HG03103 (cell line): ENCODE measurements at regions not wholly inside any gene's neighbourhood (a gene's known extent, or its start where the extent isn't known, plus 50 kb on each side); places are given as distances from the start of the nearest gene placed in this dataset.

Experiments used
- ATAC-seq: cut with Tn5 transposase; IDR thresholded peaks from one replicate; pipeline ENCODE4 v1.9.1; 2021; ENCODE audit warnings: low read depth; ENCODE audit not compliant: unreplicated experiment

DNA sequence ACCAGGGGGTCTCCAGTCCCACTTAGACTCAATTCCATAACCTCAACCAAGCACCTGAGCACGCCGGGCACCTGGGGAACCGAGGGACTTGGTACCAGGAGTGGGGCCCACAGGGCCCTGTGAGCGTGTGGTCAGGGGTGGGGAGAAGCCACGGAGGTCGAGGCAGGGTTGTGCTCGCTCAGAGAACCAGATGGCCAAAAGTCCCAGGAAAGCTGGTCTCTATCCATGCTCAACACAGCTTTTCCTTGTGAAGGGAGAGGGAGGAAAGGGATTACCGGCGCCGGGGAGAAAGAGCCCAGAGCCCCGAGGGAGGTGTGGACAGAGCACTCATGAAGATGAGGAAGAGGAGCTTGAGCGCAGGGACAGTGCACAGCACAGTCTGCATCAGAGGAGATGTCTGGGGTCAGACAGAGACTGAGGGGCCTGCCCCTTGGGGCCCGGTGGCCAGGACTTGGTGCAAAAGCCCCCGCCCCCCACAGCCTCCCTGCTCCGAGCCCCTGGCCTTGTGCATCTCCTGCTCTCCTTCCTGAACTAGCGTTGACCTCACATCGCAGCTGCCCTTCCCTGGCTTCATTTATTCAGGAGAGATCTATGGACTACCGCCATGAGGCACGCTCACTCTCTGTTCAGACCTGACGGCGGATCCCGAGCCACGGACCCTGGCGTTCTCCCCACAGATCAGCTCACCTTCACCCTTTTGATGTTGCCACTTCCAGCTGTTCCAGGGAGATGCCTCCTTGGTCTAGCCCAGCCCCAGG lies 355.4 kb upstream of the TNRC6C start:
- ATAC-seq, result no peak

DNA sequence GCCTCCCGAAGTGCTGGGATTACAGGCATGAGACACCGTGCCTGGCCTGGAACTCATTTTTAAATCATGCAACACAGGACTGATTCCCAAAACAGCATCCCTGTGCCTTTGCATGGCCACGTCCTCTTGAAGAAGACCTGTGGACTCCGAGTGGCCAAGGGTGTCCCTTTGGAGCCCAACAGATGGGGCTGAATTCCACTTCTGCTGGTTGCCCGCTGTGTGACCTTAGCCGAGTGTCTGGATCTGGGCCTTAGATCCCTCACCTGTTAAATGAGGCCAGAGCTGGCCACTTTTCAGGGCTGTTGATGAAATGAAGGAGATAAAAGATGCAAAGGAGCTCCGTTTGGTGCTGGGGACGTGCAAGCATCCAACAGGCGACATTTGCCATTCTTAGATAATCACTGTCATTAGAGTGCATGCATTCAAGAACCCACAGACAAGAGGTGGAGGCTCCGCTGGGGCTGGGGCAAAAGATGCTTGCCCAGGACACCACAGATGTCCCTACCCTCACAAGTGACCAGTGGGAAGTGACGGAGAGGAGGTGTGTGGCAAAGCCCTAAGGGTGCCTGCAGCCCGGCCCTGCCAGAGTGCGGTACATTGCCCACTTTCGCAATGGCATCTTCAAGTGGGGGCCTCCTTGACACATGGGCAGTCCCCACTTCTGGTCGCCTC lies 354.1 kb upstream of the TNRC6C start:
- no peak for ATAC-seq

DNA sequence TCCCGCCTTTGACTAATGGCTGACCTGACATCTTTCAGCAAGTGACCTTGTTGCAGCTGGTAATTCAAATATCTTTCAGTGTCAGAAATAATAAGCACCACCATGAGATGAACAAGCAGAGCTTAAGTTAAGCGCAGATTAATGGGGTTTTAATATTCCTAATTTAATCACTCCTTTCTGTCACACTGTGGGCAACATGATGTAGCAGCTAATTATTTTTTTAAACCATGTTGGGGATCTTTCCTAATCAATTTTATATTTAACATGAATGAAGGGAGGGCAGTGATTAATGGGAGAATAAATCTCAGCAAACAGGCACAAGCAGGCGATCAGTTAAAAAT lies 353.6 kb upstream of the TNRC6C start:
- ATAC-seq, result no peak

DNA sequence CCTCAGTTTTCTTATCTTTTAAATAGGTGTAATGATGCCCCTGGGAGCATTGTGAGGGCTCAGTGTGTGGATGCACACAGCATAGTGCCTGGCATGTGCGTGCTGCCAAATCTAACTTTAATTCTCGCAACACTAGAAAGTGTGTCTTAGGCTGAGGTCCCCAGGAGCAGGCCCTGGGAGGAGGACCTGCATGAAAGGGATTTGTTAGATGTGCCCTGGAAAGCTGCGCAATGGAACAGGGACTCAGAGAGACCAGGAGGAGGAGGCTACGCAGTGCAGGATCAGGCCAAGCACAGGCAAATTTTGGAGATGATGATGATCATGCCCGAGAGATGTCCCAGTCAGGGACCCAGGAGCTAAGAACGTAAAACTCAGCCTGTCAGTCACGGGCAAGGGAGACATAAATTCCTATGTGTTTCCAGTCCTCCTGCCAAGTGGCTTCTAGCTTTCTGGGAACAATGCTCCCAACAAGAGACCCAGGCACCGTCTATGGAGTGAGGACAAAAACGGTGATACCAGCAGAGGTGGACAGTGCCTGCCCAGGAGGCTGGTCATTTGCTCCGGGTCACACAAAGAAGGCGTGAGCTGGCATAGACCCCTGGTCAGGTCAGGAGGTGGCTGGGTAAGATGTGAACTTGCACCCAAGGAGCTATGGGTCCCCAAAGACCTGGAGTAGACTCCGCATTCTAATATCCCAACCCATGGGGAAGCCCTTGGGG lies 352.2 kb upstream of the TNRC6C start:
- ATAC-seq, result no peak

DNA sequence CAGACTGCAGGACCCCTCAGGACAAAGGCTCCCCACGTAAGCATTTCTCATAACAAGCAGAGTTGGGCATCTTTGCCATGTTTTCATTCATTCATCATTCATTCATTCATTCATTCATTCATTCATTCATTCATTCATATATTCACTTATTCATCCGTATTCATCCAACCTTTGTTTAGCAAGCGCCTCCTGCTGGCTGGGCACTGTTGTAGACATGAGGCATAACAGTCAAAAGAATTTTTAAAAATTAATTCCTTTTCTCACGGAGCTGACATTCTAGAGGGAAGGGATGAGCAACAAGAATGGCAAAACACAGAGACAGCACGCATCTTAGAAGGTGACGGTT lies 351.7 kb upstream of the TNRC6C start:
- no peak for ATAC-seq

DNA sequence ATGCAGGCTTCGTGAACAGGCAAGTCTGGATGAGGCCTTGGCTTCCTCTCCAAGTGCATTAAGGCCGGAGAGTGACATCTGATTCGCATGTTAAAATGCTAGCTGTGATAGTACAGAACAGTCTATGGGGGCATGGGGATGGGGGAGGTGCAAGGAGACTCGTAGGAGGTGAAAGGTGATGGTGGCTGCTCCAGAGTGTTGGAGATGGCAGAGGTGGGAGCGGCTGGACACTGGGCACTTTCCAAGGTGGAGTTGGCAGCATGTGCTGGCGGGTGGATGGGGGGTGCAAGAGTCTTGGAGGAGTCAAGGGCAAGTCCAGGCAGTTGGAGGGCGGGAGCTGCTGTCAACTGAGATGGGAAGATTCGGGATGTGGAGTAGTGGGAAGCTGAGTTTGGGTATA lies 350.9 kb upstream of the TNRC6C start:
- no peak for ATAC-seq

DNA sequence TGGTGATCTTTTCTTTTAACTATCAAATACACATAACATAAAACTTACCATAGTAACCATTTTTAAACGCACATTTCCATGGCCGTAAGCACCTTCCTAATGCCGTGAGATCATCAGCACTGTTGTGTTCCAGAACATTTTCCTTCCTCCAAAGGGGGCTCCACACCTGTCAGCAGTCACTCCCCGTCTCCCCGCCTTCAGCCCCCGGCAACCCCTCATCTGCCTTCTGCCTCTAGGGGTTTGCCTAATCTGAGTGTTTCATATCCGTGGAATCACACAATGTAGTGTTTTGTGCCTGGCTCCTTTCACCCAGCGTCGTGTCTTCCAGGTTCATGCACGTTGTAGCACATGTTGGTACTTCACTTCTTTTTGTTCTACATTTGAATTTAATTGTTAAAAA lies 350.1 kb upstream of the TNRC6C start:
- no peak for ATAC-seq

DNA sequence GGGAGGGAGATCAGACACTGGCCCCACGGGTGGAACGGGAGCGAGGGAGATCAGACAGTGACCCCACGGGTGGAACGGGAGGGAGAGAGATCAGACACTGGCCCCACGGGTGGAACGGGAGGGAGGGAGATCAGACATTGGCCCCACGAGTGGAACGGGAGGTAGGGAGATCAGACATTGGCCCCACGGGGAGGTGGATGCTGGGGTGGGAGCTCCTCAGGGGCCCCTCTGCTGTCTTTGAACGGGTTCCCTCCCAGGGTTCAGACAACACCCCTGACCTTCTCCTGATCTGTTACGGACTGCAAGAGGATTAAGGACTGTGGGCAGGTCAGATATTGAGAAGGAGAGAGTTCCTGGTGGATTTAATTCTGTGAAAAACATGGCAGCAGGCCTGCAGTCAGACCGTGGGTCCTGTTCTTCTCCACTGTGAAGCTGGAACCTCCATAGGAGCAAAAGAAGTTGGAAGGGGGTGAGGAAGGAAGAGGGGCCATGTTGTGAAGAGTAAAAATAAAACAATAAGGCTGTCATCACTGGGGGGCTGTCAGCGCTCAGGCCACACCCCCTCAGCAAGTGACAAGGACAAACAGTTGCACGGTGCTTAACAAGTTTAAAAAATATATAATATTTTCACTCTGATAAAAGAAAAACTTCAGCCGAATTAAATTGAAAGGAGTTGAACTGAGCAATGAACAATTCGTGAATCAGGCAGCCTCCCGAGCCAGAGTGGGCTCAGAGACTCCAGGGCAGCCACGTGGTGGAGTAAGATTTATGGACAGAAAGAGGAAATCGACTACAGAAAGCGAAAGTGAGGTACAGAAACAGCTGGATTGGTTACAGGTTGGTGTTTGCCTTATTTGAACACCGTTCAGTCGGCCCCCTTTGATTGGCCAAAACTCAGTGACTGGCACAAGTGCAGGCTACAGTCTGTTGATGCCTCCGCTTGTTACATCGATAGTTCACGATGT lies 348.7 kb upstream of the TNRC6C start:
- no peak for ATAC-seq

DNA sequence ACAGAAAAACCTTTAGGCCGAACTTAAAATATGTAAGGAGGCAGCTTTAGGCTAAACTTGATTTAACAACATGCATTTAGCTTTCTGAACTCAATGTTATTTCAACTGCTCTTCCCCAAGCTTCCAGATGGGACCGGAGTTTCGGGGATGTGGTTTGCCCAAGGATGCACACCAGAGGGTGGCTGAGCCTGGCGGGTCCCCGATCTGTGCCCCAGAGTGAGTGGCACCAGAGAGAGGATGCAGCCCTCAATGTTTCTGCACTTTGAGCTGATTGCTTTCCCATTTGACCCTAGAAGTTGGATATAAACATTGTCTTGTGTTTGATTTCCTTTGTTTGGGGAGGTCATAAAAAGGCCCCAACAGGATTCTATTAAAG lies 348.0 kb upstream of the TNRC6C start:
- no peak for ATAC-seq

DNA sequence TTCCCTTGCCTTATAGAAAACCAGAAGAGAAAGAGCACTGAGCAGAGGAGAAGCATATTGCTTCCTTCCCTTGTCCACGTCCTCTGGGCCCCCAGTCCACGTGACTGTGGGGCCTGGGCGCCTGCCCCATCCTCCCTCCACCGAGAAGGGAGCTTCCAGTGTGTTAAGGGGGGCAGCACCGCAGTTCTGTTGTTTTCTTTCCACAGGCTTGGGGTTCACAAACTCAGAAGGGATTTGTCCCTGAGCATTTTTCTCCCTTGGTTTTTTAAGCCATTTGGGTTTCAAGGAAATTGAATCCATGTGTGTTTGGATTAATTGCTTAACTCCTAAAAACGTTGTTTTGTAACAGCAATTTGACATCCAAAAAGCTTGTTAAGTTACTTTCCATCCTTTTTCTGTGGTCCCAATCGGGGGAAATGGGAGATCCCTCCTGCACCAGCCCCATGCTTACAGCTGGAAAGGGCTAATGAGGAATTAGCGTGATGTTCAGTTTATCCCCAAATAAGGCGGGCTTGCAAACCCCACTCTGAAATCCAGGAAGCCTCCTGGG lies 347.5 kb upstream of the TNRC6C start:
- ATAC-seq, result no peak

DNA sequence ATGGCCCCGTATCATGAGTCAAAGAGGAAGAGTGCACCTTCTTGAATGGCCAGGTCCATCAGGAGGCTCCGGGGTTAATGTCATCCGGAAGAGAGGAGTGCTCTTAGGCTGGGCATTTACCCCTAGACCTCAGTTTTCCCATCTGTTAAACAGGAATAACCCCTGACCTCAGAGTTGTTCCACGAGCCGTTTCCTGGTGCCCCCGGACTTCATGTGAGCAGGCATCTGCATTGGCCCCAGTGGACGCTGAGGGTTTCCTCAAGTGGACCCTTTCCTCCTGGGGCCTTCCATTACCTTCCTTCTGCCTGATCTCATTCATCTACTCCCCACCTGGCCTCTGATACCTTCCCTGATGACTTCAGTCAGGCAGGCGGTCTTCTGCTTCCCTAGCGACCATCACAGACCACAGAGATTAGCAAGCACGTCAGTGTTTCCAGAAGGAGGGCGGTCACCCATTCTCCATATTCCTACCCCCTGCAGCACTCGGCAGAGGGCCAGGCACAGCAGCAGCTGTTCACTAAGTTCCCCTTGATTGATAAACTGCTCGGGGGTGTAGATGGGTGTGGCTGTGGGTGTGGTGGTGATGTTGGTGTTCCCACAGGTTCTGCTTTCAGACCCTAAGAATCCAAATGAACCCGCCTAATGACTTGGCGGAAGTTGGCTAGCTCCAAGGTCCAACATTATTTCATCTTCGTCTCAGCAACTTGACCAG lies 346.6 kb upstream of the TNRC6C start:
- ATAC-seq, result no peak

DNA sequence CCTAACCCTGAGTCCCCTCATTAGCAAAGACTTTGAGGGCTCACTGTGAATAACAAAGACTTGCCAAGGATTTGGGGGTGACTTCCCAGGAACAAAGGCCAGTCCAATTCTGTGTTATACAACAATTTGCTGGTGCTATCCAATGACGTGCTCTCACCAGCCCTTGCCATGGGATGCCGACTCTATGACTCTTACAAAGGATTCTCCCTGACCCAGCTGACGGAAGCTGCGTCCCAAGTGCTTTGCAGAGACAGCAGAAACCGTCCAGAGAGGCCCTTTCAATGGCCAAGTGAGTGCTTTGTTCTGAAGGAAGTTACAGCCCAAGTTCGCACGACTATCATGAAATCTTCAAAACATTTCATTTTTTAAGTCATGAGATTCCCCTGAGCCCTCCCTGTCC lies 345.3 kb upstream of the TNRC6C start:
- ATAC-seq, result no peak

DNA sequence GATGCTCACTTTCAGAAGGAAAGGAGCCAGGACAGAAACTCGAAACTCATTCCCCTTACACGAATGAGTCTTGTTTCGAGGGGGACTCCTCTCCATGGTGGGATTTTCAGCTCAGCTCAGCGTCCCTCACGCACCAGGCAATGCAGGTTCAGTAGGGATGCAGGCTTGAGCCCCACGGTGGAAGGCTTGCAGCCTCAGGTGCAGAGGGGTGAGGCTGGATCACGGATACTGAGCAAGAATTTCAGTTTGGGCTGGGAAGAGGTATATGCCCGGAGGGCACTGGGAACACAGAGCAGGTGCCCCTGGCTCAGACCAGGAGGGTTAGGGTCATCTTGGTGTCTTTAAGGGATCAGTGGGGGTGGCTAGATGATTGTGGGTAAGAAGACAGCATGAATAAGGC lies 344.9 kb upstream of the TNRC6C start:
- ATAC-seq, result no peak

DNA sequence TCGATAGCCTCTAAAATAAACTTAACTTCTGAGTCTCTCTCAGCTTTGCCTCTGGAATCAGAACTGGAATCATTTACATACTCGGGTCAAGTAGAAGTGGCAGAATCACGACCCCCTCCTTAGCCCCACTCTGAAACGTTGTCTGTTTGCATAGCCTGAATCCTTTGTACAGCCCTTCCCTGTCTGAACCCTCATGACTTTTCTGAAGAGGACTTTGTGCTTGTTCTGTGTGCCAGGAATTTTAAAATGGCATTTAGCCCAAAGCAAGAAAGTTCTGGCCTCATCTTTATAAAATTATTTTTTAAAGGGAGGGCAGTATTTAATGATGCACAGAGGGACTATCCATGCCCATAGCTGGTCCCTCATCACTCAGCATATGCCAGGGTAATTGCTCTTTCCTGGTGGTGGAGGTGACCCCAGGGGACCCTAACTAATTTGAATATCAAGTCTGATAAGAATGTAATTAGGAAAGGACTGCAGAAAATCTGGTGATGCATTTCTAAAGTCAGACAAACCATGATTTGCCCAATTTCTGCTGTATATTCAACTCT lies 342.7 kb upstream of the TNRC6C start:
- ATAC-seq, result no peak

DNA sequence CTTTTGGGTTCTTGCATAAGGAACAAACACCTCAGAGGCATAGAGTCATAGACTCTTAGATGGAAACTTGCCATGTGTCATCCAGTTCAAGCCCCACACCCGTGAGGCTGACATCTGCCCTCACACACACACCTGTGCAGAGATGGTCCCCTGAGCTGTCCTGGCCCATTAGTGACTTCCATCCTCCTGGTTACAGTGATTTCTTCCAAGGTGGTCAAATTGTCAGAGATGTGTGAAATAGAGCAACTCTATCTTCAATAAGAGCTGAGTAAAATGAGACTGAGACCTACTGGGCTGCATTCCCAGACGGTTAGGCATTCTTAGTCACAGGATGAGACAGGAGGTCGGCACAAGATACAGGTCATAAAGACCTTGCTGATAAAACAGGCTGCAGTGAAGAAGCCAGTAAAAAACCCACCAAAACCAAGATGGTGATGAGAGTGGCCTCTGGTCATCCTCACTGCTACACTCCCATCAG lies 342.2 kb upstream of the TNRC6C start:
- ATAC-seq, result no peak

DNA sequence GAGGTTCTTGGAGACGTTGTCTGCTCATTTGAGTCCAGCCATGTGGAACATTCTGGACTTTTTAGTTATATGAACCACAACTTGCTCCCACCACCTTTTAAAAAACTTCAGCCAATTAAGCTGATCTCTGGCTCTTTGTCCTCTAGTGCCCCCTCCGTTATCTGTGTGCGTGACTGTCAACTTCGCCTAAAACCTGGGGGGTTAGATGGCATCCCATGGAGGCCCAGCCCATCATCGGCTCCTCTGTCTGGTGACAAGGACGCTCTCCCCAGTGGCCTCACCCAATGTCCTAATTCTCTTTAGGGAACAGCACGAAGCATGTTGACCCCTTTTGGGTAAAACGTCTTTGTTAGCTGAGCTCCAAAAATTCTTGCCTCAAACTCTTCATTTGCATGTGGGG lies 341.0 kb upstream of the TNRC6C start:
- ATAC-seq, result no peak

DNA sequence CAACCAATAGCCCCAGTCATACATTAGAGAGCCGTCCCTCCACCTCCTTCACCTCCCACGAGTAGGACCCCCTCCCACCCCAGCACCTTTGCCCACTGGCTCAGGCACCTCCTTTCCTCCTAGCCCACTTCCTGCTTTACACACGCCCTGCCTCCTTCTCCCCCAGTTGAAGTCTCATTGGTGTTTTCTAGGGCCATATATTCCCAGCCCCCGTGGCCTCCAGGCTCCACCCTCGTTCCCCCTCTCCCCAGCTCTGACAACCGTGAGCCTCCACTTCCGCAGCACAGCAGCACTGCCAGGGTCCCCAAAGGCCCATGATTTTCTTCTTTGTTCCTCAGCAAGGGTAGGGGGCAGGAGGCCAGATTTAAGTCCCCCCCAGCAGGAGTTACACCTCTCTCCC lies 340.3 kb upstream of the TNRC6C start:
- ATAC-seq, result no peak

DNA sequence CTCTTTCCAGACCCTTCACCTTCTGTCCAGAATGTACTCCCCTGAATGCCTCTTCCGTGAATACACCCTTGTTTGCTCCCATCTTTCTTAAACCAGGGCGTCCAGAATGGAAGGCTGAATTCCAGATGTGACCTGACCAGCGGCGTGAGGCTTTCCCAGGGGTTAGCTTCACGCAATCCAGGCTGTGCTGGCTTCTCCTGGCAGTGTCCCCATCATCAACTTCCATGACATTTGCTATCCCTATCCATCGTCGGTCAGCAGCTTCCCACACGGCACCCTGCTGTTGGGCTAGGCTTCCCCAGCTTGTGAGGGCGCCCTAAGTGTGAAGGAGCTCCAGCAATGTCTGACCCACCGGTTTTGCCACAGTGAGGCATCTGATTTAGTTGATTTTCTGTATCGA lies 339.8 kb upstream of the TNRC6C start:
- no peak for ATAC-seq

DNA sequence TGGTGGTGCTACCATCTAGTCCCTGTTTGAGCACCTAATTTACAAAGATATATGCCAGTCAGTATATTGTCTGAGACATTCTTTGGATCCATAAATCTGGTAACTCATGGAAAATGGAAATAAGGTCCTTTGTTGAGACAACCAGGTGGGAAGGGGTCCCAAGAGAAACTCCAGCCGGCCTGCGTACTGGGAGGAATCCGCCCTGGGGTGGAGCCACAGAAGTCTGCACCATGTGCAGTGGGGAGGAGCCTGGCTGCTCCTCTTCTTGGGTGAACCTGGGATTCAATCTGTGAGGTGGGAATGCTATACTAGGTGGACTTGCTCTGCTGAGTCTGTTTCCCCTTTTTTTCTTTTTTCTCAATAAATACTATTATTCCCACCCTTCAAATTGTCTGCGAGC lies 339.2 kb upstream of the TNRC6C start:
- no peak for ATAC-seq

DNA sequence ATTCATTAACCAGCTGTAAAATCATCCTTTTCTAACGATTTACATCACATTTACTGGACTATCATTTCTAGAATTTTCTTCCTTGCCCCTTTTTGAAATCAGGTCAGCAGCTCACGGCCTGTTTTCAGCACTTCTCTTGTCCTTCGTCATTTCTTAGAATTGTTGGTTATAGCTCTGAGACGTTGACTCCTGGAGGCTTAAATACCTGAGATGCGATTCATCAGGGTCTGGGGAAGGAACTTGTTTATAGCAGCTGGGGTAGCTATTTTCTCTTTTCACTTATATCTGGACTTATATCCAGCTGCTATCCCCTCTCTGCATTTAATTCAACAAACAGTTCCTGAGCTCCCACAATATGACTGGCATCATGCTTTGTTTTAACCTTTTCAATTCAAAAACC lies 338.7 kb upstream of the TNRC6C start:
- no peak for ATAC-seq
